ENCODE measurements at regions not wholly inside any gene's neighbourhood (a gene's known extent, or its start where the extent isn't known, plus 50 kb on each side); places are given as distances from the start of the nearest gene placed in this dataset.

GRCh38 chr4:89446193-89446592 is 138.6 kb upstream of the GPRIN3 start:
- 73% methylated on average over 2 of the region's 2 CpGs for WGBS
- no peak for DNase-seq (ENCODE audit: extremely low spot score)
- H3K27ac ChIP-seq (ENCODE audit: low read depth): no peak overlapping the region
- H3K4me1 ChIP-seq (ENCODE audit: insufficient read depth): no peaks in the 10 kb centered on the region
- no peaks in the 10 kb centered on the region for H3K36me3 ChIP-seq (ENCODE audit: insufficient read depth)
- no peak overlapping the region for H3K4me3 ChIP-seq (ENCODE audit: low read depth, low read length)

DNA sequence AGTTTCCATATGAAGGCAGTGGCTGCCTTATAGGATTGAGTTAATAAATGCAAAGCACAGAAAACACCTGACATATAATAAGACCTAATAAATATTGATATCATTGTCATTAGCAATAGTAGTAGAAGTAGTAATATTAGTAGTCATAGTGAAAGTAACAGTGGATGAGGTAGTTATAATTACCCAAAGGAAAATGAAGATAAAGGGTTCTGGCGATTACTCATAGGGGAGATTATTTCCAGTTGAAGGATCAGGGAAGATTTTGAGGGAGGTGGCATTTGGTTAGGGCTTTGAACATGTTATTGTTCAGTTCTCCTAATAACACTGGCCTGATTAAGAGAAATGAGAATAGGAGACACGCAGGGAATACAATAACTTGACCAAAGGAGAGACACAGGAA is 131.9 kb upstream of the GPRIN3 start:
- H3K27ac ChIP-seq (ENCODE audit: low read depth): no peak overlapping the region
- no peak overlapping the region for H3K4me3 ChIP-seq (ENCODE audit: low read depth, low read length)
- no peaks in the 10 kb centered on the region for H3K4me1 ChIP-seq (ENCODE audit: insufficient read depth)
- DNase-seq (ENCODE audit: extremely low spot score): no peak
- H3K36me3 ChIP-seq (ENCODE audit: insufficient read depth): no peaks in the 10 kb centered on the region
- 80% methylated on average over 2 of the region's 2 CpGs for WGBS

GRCh38 chr4:89438102-89438831 is 130.7 kb upstream of the GPRIN3 start:
- no peak overlapping the region for H3K4me3 ChIP-seq (ENCODE audit: low read depth, low read length)
- no peaks in the 10 kb centered on the region for H3K36me3 ChIP-seq (ENCODE audit: insufficient read depth)
- 78% methylated on average over 14 of the region's 14 CpGs for WGBS
- no peak overlapping the region for H3K27ac ChIP-seq (ENCODE audit: low read depth)
- no peaks in the 10 kb centered on the region for H3K4me1 ChIP-seq (ENCODE audit: insufficient read depth)
- no peak for DNase-seq (ENCODE audit: extremely low spot score)

DNA sequence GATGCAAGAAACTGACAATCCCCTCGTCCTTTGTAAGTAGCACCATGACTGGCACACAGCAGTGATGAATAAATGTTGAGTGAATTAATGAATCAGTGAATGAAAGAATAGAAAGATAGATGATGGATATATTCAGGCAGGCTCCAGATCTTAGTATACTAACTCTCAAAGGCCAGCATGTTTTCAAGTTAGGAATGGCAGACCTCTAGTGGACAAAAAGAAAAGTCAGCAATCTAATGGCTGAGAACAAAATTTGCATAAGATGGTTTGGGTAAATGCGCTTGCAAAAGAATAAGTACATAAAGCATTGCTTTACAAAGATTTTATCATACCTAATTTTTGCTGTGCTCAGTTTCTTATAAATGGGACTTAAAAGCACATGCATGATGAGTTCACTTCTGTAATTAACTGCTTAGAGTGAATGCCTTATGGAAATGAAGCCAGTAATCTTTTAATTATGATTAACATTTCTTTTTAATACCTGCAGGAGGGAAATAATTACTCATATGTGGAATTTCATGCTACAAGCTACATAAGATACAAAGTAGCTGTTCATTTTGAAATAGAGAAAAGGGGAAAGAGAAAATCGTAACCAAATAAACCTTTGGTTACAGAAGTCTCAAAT is 126.9 kb upstream of the GPRIN3 start:
- Histone ChIP-seq H3K36me3 (ENCODE audit: insufficient read depth) (no peaks in the 10 kb centered on the region), H3K27ac (ENCODE audit: low read depth) (no peak overlapping the region), H3K4me1 (ENCODE audit: insufficient read depth) (no peaks in the 10 kb centered on the region), H3K4me3 (ENCODE audit: low read depth, low read length) (no peak overlapping the region)
- peak; percentile 32 for DNase-seq (ENCODE audit: extremely low spot score)
- WGBS: 60% methylated on average over 3 of the region's 3 CpGs

DNA sequence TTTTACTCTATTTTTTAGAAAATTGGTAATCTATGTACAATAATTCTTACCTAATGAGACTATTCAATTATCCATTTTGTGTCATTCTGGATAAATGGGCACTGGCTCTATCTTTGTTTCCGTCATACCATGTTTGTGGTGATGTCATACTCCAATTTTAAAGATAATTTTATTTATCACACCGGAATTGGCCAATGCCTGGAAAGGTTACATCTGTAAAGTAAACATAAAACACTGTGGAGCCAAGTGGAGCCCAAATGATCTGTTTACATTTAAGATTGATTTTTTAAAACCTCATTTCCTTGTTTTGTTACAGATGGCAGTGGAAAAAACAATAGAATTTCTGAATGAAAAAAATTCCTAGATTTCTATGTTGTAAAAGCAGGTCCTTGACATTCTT is 120.2 kb upstream of the GPRIN3 start:
- H3K36me3 ChIP-seq (ENCODE audit: insufficient read depth): no peaks in the 10 kb centered on the region
- no peak overlapping the region for H3K4me3 ChIP-seq (ENCODE audit: low read depth, low read length)
- no peak overlapping the region for H3K27ac ChIP-seq (ENCODE audit: low read depth)
- H3K4me1 ChIP-seq (ENCODE audit: insufficient read depth): no peaks in the 10 kb centered on the region
- WGBS: 76% methylated on average over 2 of the region's 2 CpGs
- no peak for DNase-seq (ENCODE audit: extremely low spot score)

DNA sequence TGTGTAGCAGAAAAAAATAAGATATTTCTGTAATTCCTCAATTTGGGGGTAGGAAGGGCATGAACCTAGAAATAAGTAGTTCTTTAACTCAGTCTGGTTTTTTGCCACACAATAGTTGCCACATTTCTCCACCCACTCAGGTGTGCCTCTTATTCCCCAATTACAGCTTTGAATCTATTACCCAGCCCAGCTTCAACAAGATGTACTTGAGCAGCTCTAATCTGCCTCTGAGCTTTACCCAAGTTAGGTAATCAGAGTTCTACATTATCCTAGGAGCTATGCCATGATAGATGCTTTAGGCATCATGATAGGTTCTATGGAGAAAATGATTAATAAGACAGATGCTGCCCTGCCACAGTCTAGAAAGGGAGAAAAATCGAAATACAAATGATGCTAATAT is 117.4 kb upstream of the GPRIN3 start:
- DNase-seq (ENCODE audit: extremely low spot score): no peak
- Histone ChIP-seq H3K27ac (ENCODE audit: low read depth) (no peak overlapping the region), H3K4me1 (ENCODE audit: insufficient read depth) (no peaks in the 10 kb centered on the region), H3K36me3 (ENCODE audit: insufficient read depth) (no peaks in the 10 kb centered on the region), H3K4me3 (ENCODE audit: low read depth, low read length) (no peak overlapping the region)
- 78% methylated on average over 1 of the region's 1 CpG for WGBS

DNA sequence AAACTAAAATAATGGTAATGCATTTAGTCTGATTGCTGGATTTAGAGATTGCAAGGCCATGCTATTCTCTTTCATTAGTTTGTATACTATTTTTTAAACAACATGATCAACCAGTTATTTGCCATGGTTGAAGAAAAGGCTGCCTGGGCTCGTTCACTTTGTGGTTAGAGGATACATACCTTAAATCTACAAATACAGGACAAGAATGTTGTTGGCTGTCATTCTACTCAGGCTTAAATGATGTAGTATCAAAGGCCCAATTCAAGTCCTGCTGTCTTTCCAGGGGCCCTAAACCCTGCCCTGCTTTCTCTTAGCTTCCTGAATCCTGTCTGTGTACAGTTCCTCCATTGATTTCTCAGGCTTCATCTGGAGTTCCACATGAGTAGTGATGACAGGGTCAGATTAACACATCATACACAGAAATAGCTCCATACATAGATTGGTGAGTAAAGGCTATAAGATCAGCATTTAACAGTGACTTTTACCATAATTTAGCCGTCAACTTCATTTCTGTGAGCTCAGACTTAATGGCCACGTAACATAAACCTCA is 114.9 kb upstream of the GPRIN3 start:
- Histone ChIP-seq H3K4me3 (ENCODE audit: low read depth, low read length) (no peak overlapping the region), H3K36me3 (ENCODE audit: insufficient read depth) (no peaks in the 10 kb centered on the region), H3K4me1 (ENCODE audit: insufficient read depth) (no peaks in the 10 kb centered on the region), H3K27ac (ENCODE audit: low read depth) (no peak overlapping the region)
- 76% methylated on average over 3 of the region's 3 CpGs for WGBS
- no peak for DNase-seq (ENCODE audit: extremely low spot score)

DNA sequence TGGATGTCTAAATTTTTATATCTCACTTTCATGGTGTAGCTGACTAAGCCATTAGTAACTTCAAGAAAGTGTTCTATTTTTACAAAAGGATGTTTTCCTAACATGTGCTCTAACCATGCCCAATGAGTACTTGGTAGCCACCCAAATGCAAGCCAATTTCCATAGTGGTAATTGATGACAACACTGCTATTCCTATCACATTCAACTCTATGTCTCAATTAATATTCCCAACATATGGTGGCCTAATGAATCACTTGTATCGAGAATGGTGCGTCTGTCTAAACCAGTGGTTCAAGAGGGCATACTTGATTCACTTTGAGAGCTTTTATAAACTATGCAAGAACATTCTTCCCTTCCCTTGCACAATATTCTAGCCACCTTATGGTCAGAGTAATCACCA is 112.9 kb upstream of the GPRIN3 start:
- H3K27ac ChIP-seq (ENCODE audit: low read depth): no peak overlapping the region
- no peak for DNase-seq (ENCODE audit: extremely low spot score)
- H3K4me1 ChIP-seq (ENCODE audit: insufficient read depth): no peaks in the 10 kb centered on the region
- no peaks in the 10 kb centered on the region for H3K36me3 ChIP-seq (ENCODE audit: insufficient read depth)
- no peak overlapping the region for H3K4me3 ChIP-seq (ENCODE audit: low read depth, low read length)
- WGBS: 97% methylated on average over 2 of the region's 2 CpGs

GRCh38 chr4:89419111-89419695 is 111.6 kb upstream of the GPRIN3 start:
- 82% methylated on average over 5 of the region's 5 CpGs for WGBS
- Histone ChIP-seq H3K4me3 (ENCODE audit: low read depth, low read length) (no peak overlapping the region), H3K4me1 (ENCODE audit: insufficient read depth) (no peaks in the 10 kb centered on the region), H3K27ac (ENCODE audit: low read depth) (no peak overlapping the region), H3K36me3 (ENCODE audit: insufficient read depth) (no peaks in the 10 kb centered on the region)
- DNase-seq (ENCODE audit: extremely low spot score): no peak

DNA sequence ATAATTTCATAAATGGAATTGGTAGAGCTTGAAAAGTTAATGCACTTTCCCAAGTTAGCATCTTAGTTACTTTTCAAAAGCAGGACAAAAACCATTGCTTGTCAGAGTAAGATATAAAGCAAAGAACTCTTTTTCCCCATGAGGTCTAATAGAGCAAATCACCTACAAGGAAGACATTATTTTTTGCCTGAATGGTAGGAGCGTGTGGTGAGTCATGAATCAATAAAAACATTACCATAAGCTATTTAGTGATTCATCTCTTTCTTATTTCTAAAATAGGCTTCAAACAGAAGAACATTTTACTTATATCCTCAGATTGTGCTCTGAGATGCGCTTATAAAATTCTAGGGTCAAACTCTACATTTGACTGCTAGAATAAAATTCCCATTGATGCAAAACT is 109.4 kb upstream of the GPRIN3 start:
- Histone ChIP-seq H3K27ac (ENCODE audit: low read depth) (no peak overlapping the region), H3K36me3 (ENCODE audit: insufficient read depth) (no peaks in the 10 kb centered on the region), H3K4me3 (ENCODE audit: low read depth, low read length) (no peak overlapping the region), H3K4me1 (ENCODE audit: insufficient read depth) (no peaks in the 10 kb centered on the region)
- no peak for DNase-seq (ENCODE audit: extremely low spot score)
- 89% methylated on average over 2 of the region's 2 CpGs for WGBS

- H3K36me3 ChIP-seq (ENCODE audit: insufficient read depth): no peaks in the 10 kb centered on the region
- no peak overlapping the region for H3K4me3 ChIP-seq (ENCODE audit: low read depth, low read length)
- no peak overlapping the region for H3K27ac ChIP-seq (ENCODE audit: low read depth)
- DNase-seq (ENCODE audit: extremely low spot score): no peak
- 70% methylated on average over 1 of the region's 1 CpG for WGBS
- no peaks in the 10 kb centered on the region for H3K4me1 ChIP-seq (ENCODE audit: insufficient read depth)
These were observed 105.9 kb upstream of the GPRIN3 start for GRCh38 chr4:89413518-89413917.

- H3K4me1 ChIP-seq (ENCODE audit: insufficient read depth): no peaks in the 10 kb centered on the region
- no peak overlapping the region for H3K4me3 ChIP-seq (ENCODE audit: low read depth, low read length)
- no peak overlapping the region for H3K27ac ChIP-seq (ENCODE audit: low read depth)
- no peaks in the 10 kb centered on the region for H3K36me3 ChIP-seq (ENCODE audit: insufficient read depth)
- WGBS: 73% methylated on average over 6 of the region's 6 CpGs
- no peak for DNase-seq (ENCODE audit: extremely low spot score)
These were observed 104.1 kb upstream of the GPRIN3 start for GRCh38 chr4:89411539-89412309.

- DNase-seq (ENCODE audit: extremely low spot score): no peak
- Histone ChIP-seq H3K4me3 (ENCODE audit: low read depth, low read length) (no peak overlapping the region), H3K27ac (ENCODE audit: low read depth) (no peak overlapping the region), H3K36me3 (ENCODE audit: insufficient read depth) (no peaks in the 10 kb centered on the region), H3K4me1 (ENCODE audit: insufficient read depth) (no peaks in the 10 kb centered on the region)
- WGBS: 23% methylated on average over 1 of the region's 1 CpG
These were observed 103.1 kb upstream of the GPRIN3 start for GRCh38 chr4:89410687-89411086.

All from urinary bladder (tissue), 3 donors.